Large intestine (tissue), 3 donors: ENCODE measurements at regions not wholly inside any gene's neighbourhood (a gene's known extent, or its start where the extent isn't known, plus 50 kb on each side); places are given as distances from the start of the nearest gene placed in this dataset.
"Not testable (repeated sequence)": the region's sequence is repeated elsewhere in the genome, so short reads cannot be mapped to it uniquely, and the experiment has no call there.

ENCODE experiments used
- DNase-seq, 2 donors: peaks; one replicate each; pipeline versions ENCODE4 v3.0.0 to v3.0.0-alpha.2; 2013
- H3K27ac ChIP-seq: one replicate; pipeline ENCODE4 v1.5.1; 2013; ENCODE audit warnings: low read length
- H3K27me3 ChIP-seq: 2 replicates; pipeline ENCODE4 v1.6.1; 2013; ENCODE audit warnings: low read length; ENCODE audit not compliant: control insufficient read depth, insufficient read depth
- H3K36me3 ChIP-seq: 2 replicates; pipeline ENCODE4 v1.6.1; 2013; ENCODE audit warnings: low read length; ENCODE audit not compliant: control insufficient read depth, insufficient read depth
- H3K4me1 ChIP-seq: one replicate; pipeline ENCODE4 v1.6.1; 2013; ENCODE audit warnings: low read length; ENCODE audit not compliant: control insufficient read depth, insufficient read depth
- H3K4me3 ChIP-seq: one replicate; pipeline ENCODE4 v1.5.1; 2013; ENCODE audit warnings: low read length
- H3K9me3 ChIP-seq: one replicate; pipeline ENCODE4 v1.6.1; 2013; ENCODE audit warnings: mild to moderate bottlenecking, low read depth, low read length, moderate library complexity; ENCODE audit not compliant: control insufficient read depth
- WGBS: methylation state at CpG from one replicate; pipeline ENCODE4 v1.1.5; 2013; ENCODE audit warnings: low lambda C conversion rate; ENCODE audit not compliant: insufficient coverage; 5-methylcytosine and 5-hydroxymethylcytosine counted together

GRCh38 chrX:7346021-7346420 lies 198.1 kb upstream of the PUDP start:
- H3K9me3 ChIP-seq, result no peaks in the 10 kb centered on the region
- no peak for DNase-seq
- H3K4me3 ChIP-seq, result no peak overlapping the region
- H3K27me3 ChIP-seq, result no peaks in the 10 kb centered on the region
- no peaks in the 10 kb centered on the region for H3K36me3 ChIP-seq
- no peaks in the 10 kb centered on the region for H3K4me1 ChIP-seq
- H3K27ac ChIP-seq, result no peak overlapping the region
- WGBS, result no CpG with 5 or more reads among the region's 1 CpG

DNA sequence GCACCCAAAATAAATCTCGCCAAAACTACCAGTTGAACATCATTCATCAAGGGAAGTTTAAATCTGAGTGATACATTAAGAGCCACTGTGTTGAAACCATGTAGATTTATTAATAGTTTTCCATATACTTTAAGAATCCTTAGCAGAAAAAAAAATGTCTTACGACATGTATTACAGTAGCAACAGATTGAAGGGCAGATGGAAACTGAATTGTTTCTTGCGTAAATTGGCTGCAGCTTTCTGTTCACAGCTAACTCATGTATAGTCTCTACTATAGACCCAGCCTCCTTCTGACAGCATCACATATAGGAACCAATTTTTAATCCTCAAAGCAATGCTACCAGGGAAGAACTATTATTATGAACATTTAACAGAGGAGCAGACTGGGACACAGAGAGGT lies 195.2 kb upstream of the PUDP start:
- no CpG with 5 or more reads among the region's 3 CpGs for WGBS
- H3K36me3 ChIP-seq, result no peaks in the 10 kb centered on the region
- H3K4me1 ChIP-seq, result no peaks in the 10 kb centered on the region
- no peaks in the 10 kb centered on the region for H3K27me3 ChIP-seq
- no peak for DNase-seq
- H3K27ac ChIP-seq, result no peak overlapping the region
- no peak overlapping the region for H3K4me3 ChIP-seq
- no peaks in the 10 kb centered on the region for H3K9me3 ChIP-seq

- H3K36me3 ChIP-seq, H3K27me3 ChIP-seq, H3K4me3 ChIP-seq, H3K4me1 ChIP-seq, H3K9me3 ChIP-seq, DNase-seq, H3K27ac ChIP-seq: not testable (repeated sequence)
- WGBS, result no CpG with 5 or more reads among the region's 2 CpGs
Measured at GRCh38 chrX:7335816-7336362, 187.9 kb upstream of the PUDP start.

DNA sequence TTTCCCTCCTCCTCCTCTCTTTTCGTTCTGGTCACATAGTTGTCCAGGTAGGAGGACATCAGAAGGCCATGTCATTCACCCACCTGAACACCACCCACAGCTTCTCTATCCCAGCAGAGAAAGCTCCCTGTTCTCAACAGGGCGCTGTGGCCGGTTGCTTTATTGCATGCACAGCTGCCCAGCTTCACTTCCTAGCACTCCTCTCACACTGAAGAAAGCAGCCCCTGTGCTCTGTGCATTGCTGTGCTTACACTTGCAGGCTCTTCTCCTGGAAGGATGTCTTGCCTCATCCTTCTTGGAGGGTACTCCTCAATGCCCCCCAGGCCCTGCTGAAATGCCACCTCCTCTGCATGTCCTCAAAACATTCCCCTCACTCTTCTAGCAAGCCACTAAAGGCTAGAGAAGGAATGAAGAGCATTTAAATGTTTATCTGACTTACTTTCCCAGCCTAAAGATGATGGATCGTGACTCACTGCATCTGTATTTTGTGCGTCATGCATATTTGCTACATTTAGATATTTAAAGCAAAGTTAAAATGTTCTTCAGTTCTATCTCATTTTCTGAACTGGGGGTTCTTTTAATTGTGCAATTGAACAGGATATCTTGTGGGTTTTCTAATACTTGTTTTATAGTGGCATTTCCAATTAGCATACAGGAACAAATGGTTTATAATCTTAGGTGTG lies 186.4 kb upstream of the PUDP start:
- Histone ChIP-seq H3K4me3 (no peak overlapping the region), H3K27ac (no peak overlapping the region), H3K4me1 (no peaks in the 10 kb centered on the region), H3K36me3 (no peaks in the 10 kb centered on the region), H3K27me3 (no peaks in the 10 kb centered on the region), H3K9me3 (no peaks in the 10 kb centered on the region)
- WGBS, result no CpG with 5 or more reads among the region's 5 CpGs
- DNase-seq, result no peak

- WGBS, result no CpG with 5 or more reads among the region's 11 CpGs
- no peak for DNase-seq
- H3K27ac ChIP-seq, result no peak overlapping the region
Measured at GRCh38 chrX:7330971-7331746, 183.2 kb upstream of the PUDP start.

GRCh38 chrX:7330556-7330955 lies 182.6 kb upstream of the PUDP start:
- Histone ChIP-seq H3K27me3 (no peaks in the 10 kb centered on the region), H3K27ac (no peak overlapping the region), H3K4me3 (no peak overlapping the region), H3K9me3 (no peaks in the 10 kb centered on the region), H3K36me3 (no peaks in the 10 kb centered on the region), H3K4me1 (no peaks in the 10 kb centered on the region)
- no peak for DNase-seq

More at GRCh38 chrX:7330971-7331746, 183.2 kb upstream of the PUDP start:
- no peaks in the 10 kb centered on the region for H3K36me3 ChIP-seq
- no peaks in the 10 kb centered on the region for H3K4me1 ChIP-seq
- no peaks in the 10 kb centered on the region for H3K9me3 ChIP-seq
- H3K27me3 ChIP-seq, result no peaks in the 10 kb centered on the region
- H3K4me3 ChIP-seq, result no peak overlapping the region

GRCh38 chrX:7318661-7319060 lies 170.7 kb upstream of the PUDP start:
- Histone ChIP-seq H3K36me3 (no peaks in the 10 kb centered on the region), H3K27ac (no peak overlapping the region), H3K9me3 (no peaks in the 10 kb centered on the region), H3K27me3 (no peaks in the 10 kb centered on the region), H3K4me3 (no peak overlapping the region), H3K4me1 (no peaks in the 10 kb centered on the region)
- DNase-seq, result no peak
- no CpG with 5 or more reads among the region's 2 CpGs for WGBS

DNA sequence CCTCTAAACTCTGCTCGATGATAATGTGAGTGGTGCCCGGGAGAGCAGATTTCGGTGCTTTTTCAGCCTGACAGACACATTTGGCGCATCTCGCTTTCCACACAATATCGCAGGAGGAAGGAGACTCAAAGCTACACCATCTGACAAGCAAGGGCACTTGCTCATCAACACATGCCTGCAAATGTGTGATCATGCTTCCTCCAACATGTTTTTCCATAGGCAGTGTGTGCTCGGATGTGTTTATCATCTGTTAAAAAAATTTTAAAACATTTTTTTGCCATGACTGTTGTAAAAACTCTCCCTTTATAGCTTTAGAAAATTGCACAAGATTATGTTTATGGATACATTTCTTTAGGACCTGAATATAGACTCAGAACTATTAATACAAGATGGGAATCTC lies 170.3 kb upstream of the PUDP start:
- Histone ChIP-seq H3K4me1 (no peaks in the 10 kb centered on the region), H3K27me3 (no peaks in the 10 kb centered on the region), H3K36me3 (no peaks in the 10 kb centered on the region), H3K4me3 (no peak overlapping the region), H3K9me3 (no peaks in the 10 kb centered on the region), H3K27ac (no peak overlapping the region)
- no peak for DNase-seq
- WGBS, result 100% methylated on average over 1 of the region's 7 CpGs

DNA sequence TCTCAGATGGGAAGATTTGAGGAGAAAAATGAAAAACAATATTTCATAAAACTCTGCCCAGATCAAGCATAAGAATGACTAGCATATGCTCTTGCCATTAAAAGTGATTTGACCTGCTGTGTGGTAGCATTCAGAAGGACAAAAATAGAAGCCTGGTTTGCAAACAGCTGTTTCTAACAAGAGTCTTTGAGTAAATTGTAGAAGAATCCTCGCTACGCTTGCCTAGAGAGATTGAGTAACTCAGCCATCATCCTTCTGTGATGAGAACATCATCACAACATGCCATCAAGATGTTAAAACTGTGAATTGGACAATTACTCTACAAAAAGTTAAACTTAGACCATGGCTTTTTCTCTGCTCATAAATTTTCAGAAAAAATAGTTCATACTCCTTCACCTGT lies 168.9 kb upstream of the PUDP start:
- no CpG with 5 or more reads among the region's 2 CpGs for WGBS
- no peaks in the 10 kb centered on the region for H3K36me3 ChIP-seq
- H3K4me3 ChIP-seq, result no peak overlapping the region
- DNase-seq, result no peak
- no peak overlapping the region for H3K27ac ChIP-seq
- no peaks in the 10 kb centered on the region for H3K4me1 ChIP-seq
- no peaks in the 10 kb centered on the region for H3K9me3 ChIP-seq
- H3K27me3 ChIP-seq, result no peaks in the 10 kb centered on the region

- Histone ChIP-seq H3K9me3 (no peaks in the 10 kb centered on the region), H3K27ac (no peak overlapping the region), H3K27me3 (no peaks in the 10 kb centered on the region), H3K4me1 (no peaks in the 10 kb centered on the region), H3K4me3 (no peak overlapping the region), H3K36me3 (no peaks in the 10 kb centered on the region)
- no peak for DNase-seq
Measured at GRCh38 chrX:7316280-7316679, 168.3 kb upstream of the PUDP start.

- no peaks in the 10 kb centered on the region for H3K36me3 ChIP-seq
- H3K4me1 ChIP-seq, result no peaks in the 10 kb centered on the region
- no peak overlapping the region for H3K4me3 ChIP-seq
- DNase-seq, result no peak
- no peaks in the 10 kb centered on the region for H3K27me3 ChIP-seq
- no peak overlapping the region for H3K27ac ChIP-seq
- no peaks in the 10 kb centered on the region for H3K9me3 ChIP-seq
- WGBS, result no CpG with 5 or more reads among the region's 4 CpGs
Measured at GRCh38 chrX:7314425-7314824, 166.5 kb upstream of the PUDP start.
